GM21576 (cell line): ENCODE measurements at regions not wholly inside any gene's neighbourhood (a gene's known extent, or its start where the extent isn't known, plus 50 kb on each side); places are given as distances from the start of the nearest gene placed in this dataset.

Experiments used
- ATAC-seq: cut with Tn5 transposase; IDR thresholded peaks from one replicate; pipeline ENCODE4 v1.9.1; 2021; ENCODE audit warnings: mild to moderate bottlenecking, moderate library complexity; ENCODE audit not compliant: unreplicated experiment

DNA sequence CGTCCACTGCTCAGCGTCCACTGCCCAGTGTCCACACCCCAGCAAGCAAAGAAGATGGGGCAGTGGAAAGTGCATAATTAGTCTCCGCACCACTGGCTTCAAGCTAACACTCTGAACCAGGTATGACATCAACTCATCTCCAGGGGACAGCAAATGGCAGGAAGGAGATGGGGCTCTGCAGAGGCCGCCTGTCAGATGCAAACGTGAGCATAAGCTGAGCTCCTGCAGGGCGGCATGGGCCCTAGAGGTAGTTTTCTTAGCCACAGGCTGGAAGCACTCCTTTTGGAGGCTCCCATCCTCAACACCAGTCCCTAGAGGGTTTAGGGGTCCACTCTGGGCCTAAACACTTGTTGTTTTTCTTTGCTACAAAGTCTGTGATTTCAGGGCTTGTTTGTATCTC lies 335.8 kb upstream of the MKI67 start:
- ATAC-seq, result no peak

DNA sequence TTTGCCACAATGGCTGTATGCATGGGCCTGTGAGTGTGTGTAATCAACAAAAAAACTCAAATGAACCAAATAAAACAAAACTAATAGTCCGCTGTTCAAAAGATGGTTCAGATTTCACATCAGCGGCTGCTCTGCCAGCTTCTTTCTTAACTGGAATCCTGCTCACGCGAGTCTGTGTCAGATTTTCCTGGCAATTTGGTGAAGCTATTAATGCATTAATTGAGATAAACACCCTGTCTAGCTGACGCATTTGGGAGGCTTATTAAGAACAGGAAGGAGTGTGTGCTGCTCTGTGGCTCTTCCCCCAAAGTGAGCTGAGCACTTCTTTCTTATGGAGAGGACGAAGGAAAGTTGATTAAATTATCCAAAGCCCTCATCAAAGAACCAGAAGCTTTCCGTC lies 336.6 kb upstream of the MKI67 start:
- ATAC-seq, result no peak

DNA sequence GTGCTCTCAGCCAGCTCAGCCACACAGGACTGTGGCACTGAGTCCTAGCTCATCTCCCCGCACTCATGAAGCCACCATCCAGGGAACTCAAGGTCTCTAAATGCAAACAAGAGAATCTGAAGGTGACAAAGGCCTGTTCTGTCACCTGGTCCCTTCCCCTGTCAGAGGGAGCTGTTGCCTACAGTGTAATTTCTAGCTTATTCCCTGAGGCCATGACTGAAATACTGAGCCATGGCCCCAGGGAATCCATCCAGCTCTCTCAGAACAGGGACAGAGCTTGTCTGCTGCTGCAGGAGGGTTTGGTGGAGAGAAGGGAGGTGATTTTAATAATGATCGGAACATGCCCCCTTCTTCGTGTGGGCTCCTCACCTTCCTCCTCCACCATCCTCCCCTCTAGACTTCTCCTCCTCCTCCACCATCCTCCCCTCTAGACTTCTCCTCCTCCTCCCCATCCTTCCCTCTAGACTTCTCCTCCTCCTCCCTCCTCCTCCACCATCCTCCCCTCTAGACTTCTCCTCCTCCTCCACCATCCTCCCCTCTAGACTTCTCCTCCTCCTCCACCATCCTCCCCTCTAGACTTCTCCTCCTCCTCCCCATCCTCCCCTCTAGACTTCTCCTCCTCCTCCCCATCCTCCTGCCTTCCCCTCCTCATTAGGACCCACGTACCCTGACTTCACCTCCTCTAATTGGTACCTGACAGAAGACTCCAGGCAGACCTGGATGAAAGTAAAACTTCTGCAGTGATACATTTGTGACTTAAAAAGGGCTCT lies 338.0 kb upstream of the MKI67 start:
- no peak for ATAC-seq

DNA sequence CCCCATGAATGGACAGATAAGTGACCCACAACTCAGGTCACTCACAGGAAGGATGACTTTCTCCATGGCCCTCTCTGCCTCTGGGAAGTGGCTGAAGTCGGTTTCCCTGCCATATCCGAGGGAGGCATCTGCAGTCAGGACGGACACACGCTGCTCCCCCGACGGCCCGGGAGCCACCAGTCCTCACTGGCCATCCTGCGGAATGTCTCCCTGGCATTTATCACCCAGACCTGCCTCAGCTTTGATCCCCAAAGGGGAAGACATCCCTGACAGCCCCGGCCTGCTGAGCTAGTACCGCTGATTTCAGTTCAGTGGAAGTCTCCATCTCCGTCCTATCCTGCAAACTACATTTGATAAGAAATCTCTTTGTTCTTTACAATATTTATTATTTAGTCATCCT lies 339.5 kb upstream of the MKI67 start:
- ATAC-seq, result no peak

DNA sequence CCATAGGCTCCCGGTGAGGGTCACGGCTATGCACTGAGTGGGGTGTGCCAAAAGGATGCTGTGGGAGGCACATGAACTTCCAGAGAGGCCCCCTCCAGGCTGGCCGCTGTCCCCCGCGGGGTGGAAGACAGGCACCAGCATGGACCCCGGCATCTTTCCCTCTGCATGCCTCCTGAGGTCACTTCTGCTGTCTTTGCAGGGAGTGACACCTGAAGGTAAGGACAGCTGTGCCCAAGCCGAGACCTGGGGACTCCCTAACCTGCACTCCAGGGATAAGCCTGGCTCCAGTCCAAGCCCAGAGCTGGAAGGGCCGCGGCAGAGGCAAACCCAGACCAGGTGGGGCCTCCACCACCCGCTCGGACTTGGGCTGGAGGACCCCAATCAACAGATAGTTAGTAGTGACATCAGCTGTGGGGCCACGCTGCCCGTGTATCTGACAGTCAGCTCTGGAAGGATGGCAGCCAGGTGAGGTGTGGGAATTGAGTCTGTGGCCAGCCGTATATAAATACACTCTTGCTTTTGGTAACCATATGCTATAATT lies 340.7 kb upstream of the MKI67 start:
- no peak for ATAC-seq

DNA sequence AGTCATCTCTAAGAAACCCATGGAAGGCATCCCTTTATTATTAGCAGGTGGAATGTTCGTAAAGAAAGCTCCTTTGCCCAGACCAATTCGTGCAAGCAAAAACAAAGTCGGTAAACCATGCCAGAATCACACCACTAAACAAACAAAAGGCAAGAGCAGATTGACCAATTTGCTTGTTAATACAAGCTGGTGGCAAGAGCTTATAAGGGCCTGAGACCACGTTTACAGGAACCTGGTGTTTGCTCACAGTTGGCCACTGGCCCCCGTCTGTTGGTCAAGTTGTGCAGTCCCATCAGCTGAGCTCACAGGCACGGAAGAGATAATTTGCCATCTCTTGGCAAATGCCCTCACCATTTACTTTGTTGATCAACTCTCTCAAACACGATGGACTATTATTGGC lies 342.2 kb upstream of the MKI67 start:
- ATAC-seq, result no peak

DNA sequence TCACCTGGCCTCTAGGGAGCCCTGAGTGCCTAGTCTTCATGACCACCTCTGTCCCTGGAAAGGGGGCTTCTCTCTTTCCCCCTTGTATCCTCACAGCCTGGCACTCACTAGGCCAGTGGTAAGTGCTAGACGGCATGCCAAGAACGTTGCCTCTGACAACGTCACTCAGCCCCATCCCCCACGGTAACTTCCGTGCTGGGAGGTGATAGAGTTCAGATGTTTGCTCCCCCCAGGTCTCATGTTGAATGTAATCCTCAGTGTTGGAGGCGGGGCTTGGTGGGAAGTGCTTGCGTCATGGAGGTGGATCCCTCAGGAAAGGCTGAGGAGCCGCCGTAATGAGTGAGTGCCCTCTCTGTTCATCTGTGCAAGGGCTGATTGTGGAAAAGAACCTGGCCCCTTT lies 343.3 kb upstream of the MKI67 start:
- ATAC-seq, result no peak

DNA sequence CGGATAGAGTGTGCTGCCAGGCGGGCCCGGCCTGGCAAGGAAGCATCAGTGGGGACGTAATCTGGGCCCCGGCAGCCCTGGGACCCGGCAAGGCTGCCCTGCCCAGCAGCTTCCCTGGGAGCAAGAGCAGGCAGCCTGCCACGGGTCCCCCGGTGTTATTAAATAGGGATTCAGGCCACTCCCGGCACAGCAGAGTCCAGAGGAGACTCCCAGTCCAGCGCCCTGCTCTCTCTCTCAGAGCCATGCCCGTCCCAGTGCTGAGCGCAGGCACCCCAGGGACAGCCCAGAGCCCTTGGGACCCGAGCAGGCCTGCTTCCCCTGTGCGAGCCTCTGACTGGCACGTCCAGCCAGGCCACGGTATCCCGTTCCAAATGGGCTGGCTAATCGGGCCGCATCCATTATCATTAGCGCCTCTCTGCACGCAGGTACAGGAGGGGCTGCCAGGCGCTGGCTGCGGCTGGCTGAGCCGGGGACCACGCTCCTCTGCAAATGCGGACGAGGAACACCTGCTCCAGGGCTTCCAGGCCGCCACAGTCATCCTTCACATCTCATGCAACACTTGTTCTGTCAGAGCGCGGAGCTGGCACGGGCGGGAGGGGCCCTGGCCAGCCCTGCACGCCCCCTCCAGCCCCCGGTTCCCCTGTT lies 344.2 kb upstream of the MKI67 start:
- no peak for ATAC-seq

DNA sequence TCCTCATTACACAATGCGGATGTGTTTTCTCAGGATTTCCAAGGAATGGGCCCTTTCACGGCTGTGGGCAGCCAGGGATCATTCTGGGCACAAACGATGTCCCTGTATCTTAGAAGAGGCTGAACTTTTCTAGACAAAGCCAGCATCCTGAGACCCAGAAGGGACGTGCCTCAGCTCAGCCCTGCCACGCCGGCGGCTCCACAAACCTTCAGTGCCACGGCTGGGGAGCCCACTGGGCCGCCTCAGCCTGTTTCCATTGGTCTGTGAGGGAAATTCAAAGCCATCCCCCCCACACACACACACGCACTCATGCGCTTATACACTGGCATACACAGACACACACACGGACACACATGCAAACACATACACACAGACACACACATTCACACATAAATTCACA lies 344.9 kb upstream of the MKI67 start:
- no peak for ATAC-seq

DNA sequence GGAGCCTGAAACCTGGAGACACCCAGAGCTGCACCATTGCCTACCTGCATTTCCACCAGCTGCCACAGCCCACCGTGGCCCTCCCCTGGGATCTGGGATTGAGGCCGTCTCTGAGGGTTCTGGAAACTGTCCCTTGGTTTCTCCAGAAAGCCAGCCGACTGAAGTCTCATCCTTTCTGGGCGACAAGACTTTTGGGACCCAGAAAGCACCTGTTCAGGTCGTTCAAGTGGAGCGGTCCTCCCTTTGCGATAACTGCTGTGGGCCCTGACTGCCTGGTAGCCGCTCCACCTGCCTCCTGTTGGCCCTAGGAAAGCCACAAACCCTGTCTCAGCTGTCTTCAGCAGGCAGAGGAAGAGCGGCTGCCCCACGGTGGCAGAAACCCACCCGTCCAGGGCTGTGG lies 346.0 kb upstream of the MKI67 start:
- ATAC-seq, result no peak

DNA sequence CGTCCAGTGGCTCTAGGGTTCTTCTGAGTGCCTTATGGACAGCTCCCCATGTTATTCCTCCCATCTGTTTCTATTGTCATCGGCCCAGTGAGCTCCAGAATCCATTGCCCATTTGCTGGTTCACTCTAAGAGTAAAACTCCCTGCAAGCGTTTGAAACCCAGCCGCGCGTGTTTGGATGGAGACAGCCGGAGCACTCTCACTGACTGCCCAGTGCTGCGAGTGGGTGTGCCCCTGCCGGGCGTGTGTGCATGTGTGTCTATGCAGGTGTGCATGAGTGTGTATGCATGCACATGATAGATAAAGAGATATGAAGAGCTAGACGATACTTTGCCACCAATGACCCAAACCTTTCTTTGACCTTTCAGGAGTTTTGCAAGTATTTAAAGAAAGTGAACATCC lies 347.2 kb upstream of the MKI67 start:
- no peak for ATAC-seq

DNA sequence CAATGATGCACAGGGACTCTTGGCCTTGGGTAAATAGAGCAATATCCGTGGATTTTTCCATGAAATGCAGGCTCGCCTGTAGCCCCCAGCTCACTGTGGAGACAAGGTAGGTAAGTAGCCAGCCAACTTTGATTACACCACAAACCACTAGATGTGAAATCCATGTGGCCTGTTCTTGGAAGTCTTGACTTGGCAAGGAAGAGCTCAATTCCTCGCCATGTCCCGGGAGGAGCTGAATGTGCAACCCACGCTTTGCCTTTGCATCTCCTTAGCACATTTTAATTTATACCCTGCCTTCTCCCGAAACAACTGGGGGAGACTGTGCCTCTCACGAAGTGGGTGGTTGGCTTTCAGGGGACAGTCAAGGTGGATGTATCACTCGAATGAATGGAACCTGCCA lies 347.7 kb upstream of the MKI67 start:
- ATAC-seq, result no peak

DNA sequence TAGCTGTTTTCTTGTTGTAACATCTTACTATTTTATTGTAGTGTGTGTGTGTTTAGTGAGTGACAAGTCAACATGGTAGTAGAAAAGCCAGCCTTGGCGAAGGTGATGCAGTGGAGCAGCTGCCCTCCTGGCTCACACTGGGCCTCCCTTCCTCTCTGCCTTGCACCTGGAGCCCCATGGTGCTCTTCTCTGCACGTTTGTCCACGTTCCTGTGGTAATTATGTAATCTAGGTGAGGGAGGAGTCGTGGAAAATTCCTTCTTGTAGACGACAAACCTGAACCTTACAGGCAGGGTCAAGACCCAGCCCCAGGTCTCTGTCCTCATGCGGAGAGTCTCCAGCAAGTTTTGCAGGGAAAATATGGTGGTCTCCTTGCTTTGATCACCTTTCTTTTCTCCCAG lies 348.3 kb upstream of the MKI67 start:
- ATAC-seq, result no peak

DNA sequence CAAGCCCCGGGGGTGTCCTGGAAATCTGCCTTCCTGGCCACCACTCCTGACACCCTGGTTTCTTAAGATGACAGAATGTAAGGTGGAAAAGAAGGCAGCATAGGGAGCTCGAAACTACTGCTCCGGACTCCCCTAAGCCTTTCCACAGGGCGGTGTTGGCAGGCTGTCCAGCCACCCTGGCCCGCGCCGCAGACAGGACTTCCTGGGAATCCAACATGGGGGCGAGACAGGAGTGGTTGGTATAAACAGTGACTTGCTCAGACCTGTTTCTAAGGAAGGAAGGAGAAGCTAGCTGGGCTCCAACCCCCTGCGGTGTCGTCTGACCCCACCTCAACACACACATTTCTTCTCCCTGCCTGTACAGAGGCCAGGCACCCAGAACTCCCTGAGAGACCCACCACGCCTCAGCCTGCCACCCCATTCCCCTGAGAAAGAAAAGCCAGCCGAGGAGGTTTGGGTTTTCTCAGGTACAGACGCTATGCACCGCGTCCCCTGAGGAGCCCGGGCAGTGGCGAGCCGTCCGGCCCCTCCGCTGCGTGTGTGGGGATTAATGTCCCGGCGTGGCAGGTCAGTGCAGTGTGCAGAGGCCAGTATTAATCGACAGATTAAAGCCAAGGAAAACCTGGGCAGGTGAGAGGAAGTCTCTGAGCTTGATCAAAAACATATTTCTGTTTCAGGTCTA lies 349.6 kb upstream of the MKI67 start:
- no peak for ATAC-seq

DNA sequence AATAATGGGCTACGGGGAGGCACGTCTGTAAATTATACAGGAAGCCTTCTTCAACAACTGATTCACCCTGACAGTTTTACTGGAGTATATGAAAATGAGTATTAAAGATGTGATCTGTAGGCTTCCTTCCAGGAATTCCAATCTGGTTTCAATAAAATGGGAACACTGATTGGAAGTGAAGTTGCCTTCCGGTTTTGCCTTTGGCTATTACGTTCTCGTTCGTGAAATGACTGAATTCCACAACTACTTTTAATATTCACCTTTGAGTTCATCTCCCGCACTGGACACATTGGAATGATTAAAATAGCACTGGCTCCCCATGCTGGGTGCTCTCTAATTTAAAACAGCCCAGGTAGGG lies 350.1 kb upstream of the MKI67 start:
- no peak for ATAC-seq

DNA sequence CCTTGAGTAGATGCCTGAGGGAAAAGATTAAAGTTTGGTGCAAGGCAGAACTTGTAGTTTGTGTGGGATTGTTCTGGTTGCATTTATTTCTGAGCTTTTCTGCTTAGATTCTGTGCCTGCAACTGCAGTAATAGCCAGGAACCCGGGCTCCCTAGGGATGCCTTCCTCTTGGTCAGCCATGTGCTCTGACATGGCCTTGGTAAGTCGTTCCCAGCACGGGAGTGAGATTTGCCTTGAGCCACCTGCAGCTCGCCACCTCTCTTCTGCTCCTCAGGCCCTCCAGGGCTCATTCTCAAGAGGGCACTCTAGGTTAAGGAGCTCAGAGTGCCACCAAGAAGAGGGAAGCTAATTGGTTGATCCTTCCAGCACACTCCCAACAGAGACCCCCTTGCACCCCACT lies 350.6 kb upstream of the MKI67 start:
- no peak for ATAC-seq

DNA sequence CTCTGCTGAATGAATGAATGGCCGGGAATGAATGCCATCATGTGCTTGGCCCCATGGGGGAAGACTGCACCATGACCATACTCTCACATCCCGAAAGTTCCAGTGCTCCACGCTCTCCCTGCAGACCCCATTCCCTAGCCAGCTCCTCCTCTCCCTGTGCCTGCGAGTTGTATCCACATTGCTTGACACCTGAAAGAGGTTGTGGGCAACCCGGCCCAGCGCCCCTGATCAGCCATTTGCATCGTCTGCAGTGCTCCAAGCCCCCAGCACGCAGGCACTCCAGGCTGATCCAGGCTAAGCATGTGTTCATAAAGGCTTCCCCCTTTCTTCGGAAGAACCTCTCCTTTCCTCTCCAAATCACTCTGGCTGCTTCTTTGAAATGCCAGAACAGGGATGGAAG lies 354.4 kb upstream of the MKI67 start:
- ATAC-seq, result no peak

DNA sequence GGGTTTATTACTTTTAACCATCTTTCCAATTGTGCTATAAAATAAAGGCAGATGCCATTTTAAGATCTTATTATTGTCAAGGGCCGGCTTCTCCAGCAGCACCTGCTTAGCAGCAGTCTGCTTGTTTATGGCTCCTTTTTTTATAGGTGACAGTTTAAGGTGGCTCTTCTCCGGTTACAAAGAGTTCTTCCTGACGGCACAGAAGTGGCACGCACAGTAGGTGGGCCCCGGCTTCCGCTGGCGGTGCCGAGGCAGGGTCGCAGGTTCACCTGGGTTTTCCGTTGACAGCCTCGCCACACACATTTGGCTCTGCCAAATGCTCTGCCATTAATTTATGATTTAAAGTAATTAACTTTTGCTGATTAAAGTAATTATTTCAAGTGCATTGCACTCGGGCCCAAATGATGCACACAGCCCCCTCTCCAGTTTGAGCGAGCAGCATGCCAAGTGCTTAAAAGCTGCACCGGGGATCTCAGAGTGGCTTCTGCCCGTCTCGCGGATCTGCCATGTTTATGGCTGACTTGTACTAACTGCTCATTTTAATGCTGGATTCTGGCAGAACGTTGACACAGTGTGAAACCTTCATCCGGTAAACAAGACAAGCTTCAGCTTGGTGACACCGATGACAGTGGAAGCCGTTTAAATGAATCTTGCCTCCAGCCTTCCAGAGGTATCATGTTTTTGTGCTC lies 355.1 kb upstream of the MKI67 start:
- ATAC-seq, result no peak

DNA sequence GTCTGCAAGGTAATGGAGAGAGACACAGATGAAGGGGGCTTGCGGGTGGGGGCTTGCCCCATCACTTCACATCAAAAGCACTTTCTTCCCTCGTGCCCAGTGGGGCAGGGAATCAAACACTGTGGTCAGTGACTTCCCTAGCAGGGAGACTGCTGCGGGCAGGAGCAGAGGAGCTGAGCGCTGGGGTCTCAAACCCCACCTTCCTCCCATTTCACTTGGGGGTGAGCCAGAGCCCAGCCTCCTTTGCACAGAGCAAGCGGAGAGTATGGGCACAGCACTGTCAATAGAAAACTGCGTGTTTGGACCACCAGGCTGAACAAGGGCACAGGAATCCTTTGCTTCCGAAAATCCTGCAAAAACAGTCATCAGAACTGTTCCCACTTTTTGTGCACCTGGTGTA lies 355.8 kb upstream of the MKI67 start:
- ATAC-seq, result no peak

DNA sequence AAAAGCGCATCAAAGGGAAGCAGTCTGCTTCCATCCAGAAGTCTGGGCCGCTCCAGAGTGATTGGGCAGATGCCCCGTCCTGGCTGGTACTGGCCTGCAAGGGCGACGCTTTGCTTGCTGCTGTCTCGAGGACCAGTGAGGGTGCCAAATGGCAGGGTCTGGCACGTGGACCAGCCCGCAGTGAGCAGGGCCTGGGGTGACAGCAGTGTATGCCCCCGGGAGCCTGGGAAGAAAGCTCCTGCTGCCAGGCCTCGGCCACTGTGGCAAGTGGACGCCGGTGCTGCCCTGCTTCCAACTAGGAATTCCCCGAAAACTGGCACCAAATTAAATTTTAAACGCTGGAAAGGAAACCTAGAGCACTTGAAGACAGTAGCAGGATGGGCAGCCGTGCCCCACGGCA lies 357.0 kb upstream of the MKI67 start:
- ATAC-seq, result no peak

DNA sequence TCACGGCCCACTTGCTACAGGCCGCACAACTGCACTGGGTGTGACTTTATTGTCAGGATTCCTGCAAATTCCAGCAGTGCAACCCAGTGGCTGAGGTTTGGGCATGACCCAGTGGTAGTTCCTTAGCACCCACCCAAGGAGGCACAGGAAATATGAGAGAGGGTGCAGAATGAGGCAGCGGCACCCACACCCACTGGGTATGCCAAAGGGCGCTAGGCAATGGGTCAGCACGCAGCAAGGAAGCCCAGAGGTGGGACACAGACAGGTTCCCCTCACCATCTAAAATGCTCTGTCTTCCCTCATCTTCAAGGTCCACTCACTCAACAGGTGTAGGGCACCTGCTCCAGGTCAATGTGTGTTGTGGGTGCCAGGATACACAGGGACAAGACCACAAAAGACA lies 357.8 kb upstream of the MKI67 start:
- no peak for ATAC-seq
